Astrocyte (in vitro differentiated cells and primary cell): ENCODE measurements at regions not wholly inside any gene's neighbourhood (a gene's known extent, or its start where the extent isn't known, plus 50 kb on each side); places are given as distances from the start of the nearest gene placed in this dataset.

Source experiments
- EZH2 ChIP-seq: IDR thresholded peaks from 2 replicates; pipeline ENCODE4 v1.6.1; 2012; ENCODE audit warnings: mild to moderate bottlenecking, low read length, inconsistent platforms; ENCODE audit not compliant: insufficient read depth
- TF ChIP-seq, protein P1 (sequence below): IDR thresholded peaks from 2 replicates; pipeline ENCODE4 v1.5.1; 2011; ENCODE audit warnings: low read depth, mild to moderate bottlenecking, inconsistent platforms, low read length, moderate library complexity; ENCODE audit not compliant: insufficient read depth

DNA sequence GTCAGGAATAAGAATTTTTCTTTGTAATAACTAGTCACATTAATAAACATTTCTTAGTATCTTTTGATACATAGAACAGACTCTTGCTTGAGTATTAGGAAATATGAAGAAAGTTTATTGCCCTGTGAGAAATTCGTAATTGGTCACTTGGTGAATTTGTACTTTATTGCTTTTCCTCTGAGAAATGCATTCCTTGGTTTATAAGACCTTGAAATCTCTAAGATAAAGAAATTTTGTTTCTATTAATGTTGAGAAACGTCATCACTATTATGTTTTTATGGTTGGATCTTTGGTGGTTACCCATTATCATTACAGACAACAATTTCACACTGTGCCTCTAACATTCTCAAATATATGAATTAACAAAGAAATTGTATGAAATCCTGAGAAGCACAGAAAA, 652.0 kb upstream of the NECTIN3 start:
- TF ChIP-seq, protein P1, sequence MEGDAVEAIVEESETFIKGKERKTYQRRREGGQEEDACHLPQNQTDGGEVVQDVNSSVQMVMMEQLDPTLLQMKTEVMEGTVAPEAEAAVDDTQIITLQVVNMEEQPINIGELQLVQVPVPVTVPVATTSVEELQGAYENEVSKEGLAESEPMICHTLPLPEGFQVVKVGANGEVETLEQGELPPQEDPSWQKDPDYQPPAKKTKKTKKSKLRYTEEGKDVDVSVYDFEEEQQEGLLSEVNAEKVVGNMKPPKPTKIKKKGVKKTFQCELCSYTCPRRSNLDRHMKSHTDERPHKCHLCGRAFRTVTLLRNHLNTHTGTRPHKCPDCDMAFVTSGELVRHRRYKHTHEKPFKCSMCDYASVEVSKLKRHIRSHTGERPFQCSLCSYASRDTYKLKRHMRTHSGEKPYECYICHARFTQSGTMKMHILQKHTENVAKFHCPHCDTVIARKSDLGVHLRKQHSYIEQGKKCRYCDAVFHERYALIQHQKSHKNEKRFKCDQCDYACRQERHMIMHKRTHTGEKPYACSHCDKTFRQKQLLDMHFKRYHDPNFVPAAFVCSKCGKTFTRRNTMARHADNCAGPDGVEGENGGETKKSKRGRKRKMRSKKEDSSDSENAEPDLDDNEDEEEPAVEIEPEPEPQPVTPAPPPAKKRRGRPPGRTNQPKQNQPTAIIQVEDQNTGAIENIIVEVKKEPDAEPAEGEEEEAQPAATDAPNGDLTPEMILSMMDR = no peak
- no peak for TF ChIP-seq EZH2
